ENCODE measurements at regions not wholly inside any gene's neighbourhood (a gene's known extent, or its start where the extent isn't known, plus 50 kb on each side); places are given as distances from the start of the nearest gene placed in this dataset.

DNA sequence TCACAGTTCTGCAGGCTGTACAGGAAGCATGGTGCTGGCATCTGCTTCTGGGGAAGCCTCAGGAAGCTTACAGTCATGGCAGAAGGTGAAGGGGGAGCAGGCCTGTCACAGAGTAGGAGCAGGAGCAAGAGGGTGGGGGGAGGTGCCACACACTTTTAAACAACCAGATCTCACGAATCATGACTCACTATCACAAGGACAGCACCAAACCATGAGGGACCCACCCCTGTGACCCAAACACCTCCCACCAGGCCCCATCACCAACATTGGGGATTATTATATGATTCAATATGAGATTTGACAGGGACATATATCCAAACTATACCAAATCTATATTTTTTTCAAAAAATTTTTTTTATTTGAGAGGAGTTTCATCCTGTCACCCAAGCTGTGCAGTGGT lies 51.0 kb upstream of the GLS start:
- Histone ChIP-seq H2AFZ (ENCODE audit: low read depth, low read length) (no peak overlapping the region), H3K27ac (ENCODE audit: low read depth, low read length) (no peak overlapping the region), H4K20me1 (ENCODE audit: insufficient read depth, low read length) (no peaks in the 10 kb centered on the region), H3K4me1 (ENCODE audit: insufficient read depth, low read length) (no peaks in the 10 kb centered on the region), H3K9me3 (ENCODE audit: insufficient read depth, low read depth, low read length) (no peaks in the 10 kb centered on the region), H3K4me2 (ENCODE audit: low read length) (no peak overlapping the region), H3K9ac (ENCODE audit: low read length) (no peak overlapping the region), H3K79me2 (ENCODE audit: insufficient read depth, low read length) (no peaks in the 10 kb centered on the region), H3K4me3 (ENCODE audit: insufficient read depth, low read depth, low read length) (no peak overlapping the region), H3K27me3 (ENCODE audit: insufficient read depth, low read length) (no peaks in the 10 kb centered on the region), H3K36me3 (ENCODE audit: insufficient read depth, low read length) (no peaks in the 10 kb centered on the region)
- no peak overlapping the region for H3K4me3 Mint-ChIP-seq (ENCODE audit: unreplicated experiment)
- peaks cover 9% of the 10 kb centered on the region for H3K4me1 Mint-ChIP-seq (ENCODE audit: low read depth, unreplicated experiment)
- H3K9me3 Mint-ChIP-seq (ENCODE audit: unreplicated experiment): no peaks in the 10 kb centered on the region
- H3K36me3 Mint-ChIP-seq (ENCODE audit: low read depth, unreplicated experiment): no peaks in the 10 kb centered on the region
- TF ChIP-seq, protein P1, sequence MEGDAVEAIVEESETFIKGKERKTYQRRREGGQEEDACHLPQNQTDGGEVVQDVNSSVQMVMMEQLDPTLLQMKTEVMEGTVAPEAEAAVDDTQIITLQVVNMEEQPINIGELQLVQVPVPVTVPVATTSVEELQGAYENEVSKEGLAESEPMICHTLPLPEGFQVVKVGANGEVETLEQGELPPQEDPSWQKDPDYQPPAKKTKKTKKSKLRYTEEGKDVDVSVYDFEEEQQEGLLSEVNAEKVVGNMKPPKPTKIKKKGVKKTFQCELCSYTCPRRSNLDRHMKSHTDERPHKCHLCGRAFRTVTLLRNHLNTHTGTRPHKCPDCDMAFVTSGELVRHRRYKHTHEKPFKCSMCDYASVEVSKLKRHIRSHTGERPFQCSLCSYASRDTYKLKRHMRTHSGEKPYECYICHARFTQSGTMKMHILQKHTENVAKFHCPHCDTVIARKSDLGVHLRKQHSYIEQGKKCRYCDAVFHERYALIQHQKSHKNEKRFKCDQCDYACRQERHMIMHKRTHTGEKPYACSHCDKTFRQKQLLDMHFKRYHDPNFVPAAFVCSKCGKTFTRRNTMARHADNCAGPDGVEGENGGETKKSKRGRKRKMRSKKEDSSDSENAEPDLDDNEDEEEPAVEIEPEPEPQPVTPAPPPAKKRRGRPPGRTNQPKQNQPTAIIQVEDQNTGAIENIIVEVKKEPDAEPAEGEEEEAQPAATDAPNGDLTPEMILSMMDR (IDR thresholded peaks at IDR 0.05; ENCODE audit: insufficient read depth, low read depth, low read length): no peak
- TF ChIP-seq EZH2 (IDR thresholded peaks at IDR 0.05; ENCODE audit: insufficient read depth, low read length): no peak
- DNase-seq (ENCODE audit: low read depth) (no peak), FAIRE-seq (no peak)
- H3K27ac Mint-ChIP-seq (ENCODE audit: unreplicated experiment): no peak overlapping the region
- H3K27me3 Mint-ChIP-seq (ENCODE audit: low read depth, unreplicated experiment): no peaks in the 10 kb centered on the region
